CD1c-positive myeloid dendritic cell (primary cell): ENCODE measurements at regions not wholly inside any gene's neighbourhood (a gene's known extent, or its start where the extent isn't known, plus 50 kb on each side); places are given as distances from the start of the nearest gene placed in this dataset.
"Not testable (repeated sequence)": the region's sequence is repeated elsewhere in the genome, so short reads cannot be mapped to it uniquely, and the experiment has no call there.

Source experiments
- DNase-seq: peaks from one replicate; pipeline ENCODE4 v3.0.0-alpha.2; 2016; ENCODE audit errors: extremely low spot score

DNA sequence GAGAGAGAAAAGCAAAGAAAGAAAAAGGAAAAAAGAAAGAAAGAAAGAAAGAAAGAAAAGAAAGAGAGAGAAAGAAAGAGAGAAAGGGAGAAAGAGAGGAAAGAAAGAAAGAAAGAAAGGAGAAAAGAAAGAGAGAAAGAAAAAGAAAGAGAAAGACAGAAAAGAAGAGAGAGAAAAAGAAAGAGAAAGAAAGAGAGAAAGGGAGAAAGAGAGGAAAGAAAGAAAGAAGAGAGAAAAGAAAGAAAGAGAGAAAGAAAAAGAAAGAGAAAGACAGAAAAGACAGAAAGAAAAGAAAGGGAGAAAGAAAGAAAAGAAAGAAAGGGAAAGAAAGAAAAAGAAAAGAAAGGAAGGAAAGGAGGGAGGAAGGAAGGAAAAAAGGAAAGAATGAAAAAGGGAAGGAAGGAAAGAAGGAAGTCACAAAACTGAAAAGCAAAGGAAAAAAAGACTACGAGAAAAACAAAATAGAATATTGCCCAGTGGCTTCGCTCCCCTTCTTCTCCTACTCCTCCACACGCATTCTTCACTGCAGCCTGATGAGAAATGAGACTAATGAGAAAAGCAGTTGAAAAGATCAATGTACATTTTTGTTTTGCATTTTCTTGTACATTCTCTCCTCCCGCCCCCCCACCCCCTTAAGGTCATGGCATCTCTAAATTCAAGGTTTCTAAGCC lies 170.0 kb downstream of the SOD2 start:
- no peak for DNase-seq

DNA sequence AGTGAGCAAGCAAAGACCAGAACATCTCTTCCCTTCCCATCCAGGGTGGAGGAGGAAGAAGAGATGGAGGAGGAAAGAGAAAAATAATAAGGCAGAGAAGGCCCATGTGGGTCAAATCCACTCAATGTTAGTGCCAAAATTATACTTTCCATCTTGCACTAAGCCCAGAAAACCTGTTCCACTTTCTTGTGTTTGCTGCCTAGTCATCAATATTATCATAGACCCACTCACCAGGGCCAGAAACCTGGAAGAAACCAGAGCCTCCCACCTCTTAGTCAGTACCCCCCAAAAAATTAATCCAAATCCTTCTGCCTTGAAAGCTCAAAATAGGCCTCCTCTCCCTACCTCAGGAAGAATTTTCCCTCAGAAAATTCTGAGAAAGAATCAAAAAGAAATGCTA lies 171.1 kb downstream of the SOD2 start:
- DNase-seq: no peak

DNA sequence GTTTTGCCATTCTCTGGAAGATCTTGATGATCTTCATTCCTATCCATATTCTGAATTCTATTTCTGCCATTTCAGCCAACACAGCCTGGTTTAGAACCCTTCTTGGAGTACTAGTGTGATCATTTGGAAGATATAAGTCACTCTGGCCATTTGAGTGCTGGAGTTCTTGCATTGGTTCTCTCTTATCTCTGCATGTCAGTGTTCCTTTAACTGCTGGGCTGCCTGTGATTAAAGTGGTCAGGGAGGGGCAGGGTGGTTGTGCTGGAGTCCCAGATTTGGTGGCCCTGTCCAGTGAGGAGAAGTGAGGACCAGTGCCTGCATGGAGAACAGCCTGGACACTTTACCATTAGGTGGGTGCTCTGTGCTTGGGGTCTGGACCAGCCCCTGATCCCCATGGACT lies 173.0 kb downstream of the SOD2 start:
- DNase-seq: no peak

GRCh38 chr6:159515811-159516210 lies 177.2 kb downstream of the SOD2 start:
- not testable (repeated sequence) for DNase-seq

- no peak for DNase-seq
Measured at GRCh38 chr6:159513914-159514313, 179.1 kb downstream of the SOD2 start.

DNA sequence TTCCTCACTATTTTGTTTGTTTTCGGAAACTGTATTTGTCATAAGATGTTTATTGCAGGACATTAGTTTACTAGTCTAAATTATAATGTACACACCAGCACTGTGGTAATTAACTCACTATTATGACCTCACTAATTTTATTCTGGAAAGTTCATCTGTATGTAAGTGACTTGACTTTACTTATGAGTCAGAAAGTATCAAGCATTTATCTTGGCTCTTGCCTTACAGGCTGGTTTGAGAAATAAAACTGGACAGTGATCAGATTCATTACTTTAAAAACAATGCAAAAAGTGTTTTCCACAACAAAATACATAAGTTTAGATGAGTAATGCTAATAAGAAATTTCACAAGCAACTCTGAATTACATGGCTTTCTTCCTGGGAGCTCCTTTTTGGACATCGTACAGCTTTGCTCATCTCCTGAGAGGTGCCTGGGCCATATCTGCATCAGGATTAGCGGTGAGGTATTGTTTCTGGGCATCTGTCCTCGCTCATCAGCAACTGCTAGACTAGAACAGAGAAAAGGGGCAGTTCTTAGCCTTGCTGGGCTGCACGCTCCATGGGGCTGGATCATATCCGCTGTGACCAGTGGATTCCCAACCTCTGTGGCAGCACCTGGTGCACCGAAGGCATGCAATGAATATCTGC lies 179.8 kb downstream of the SOD2 start:
- DNase-seq: no peak

DNA sequence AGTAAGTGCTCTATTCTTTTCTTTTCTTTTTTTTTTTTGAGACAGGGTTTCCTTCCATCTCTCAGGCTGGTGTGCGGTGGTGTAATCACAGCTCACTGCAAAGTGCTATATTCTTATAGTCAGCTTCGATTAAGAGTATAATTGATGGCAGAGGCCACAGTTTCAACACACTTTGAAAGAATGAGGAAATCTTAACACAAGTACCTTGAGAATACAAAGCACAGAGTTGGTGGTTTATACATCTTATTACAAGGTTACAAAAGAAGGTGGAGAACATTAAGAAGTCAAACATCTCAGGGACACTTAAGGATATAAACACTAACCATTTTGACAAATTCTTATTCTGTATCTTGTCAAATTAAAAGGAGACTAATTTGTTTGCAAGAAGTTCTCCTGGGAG lies 180.5 kb downstream of the SOD2 start:
- no peak for DNase-seq

DNA sequence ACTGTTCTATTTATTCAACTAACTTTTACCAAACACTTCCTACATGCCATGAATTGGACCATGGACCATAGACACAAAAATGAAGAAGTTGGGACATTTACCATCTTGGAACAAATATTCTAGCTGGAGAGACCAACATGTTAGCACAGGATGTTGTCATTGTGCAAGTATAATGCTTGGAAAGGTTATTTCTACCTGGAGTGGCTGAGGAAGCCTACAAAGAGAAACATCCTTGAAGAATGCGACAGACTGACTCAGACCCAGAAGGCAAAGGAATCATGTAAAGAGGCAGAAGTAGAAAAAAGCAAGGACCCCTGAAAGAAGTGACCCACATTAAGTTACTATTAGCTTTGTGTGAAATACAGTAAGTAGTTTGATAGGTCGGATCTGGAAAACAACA lies 180.9 kb downstream of the SOD2 start:
- no peak for DNase-seq

DNA sequence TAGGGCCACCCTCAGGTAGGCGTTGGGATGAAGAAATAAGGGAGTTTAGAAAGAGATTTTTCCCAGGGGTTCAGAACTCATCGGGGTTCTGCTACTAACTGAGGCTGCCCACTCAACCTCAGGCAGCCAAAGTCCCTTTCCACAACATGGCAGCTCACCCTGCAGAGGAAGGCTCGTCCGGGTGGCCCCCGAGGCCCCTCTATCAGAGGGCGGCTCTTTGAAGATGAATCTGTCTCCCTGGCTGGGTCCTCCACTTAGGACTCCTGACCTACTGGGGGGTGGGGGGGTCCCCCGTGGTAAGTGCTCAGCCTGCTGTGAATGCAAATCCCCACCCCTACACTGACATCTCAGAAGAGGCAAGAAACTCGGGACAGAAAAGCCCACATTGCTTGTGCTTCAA lies 182.9 kb downstream of the SOD2 start:
- no peak for DNase-seq

DNA sequence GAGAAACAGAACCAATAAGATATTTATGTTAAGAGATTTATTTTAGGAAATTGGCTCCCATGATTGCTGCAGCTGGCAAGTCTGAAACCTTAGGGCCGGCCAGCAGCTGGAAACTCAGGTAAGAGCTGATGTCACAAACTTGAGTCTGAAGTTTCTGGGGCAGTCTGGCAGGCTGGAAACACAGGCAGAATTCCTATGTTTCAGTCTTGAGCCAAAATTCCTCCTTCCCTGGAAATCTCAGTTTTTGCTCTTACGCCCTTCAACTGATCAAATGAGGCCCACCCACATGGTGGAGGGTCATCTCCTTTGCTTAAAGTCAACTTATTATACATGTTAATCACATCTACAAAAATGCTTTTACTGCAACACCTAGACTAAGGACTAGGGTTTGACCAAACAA lies 184.1 kb downstream of the SOD2 start:
- no peak for DNase-seq

DNA sequence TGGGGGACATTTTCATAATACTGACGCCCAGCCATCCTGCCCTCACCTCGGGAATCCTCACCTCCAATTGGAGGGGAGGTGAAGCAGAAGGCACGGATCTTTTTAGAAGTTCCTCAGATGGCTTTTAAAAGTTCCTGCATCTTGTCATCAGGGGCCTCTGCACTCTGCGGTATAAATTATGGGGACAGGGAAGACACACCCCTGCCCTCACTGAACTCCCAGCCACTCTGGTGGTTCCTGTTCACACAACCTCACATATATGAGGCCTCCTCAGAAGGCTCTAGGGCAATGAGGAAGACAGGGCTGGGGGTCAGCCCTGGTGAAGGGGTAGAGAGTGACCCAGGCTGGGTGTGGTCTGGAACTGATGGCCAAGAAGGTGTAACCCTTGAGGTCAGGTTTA lies 187.0 kb downstream of the SOD2 start:
- DNase-seq: no peak

DNA sequence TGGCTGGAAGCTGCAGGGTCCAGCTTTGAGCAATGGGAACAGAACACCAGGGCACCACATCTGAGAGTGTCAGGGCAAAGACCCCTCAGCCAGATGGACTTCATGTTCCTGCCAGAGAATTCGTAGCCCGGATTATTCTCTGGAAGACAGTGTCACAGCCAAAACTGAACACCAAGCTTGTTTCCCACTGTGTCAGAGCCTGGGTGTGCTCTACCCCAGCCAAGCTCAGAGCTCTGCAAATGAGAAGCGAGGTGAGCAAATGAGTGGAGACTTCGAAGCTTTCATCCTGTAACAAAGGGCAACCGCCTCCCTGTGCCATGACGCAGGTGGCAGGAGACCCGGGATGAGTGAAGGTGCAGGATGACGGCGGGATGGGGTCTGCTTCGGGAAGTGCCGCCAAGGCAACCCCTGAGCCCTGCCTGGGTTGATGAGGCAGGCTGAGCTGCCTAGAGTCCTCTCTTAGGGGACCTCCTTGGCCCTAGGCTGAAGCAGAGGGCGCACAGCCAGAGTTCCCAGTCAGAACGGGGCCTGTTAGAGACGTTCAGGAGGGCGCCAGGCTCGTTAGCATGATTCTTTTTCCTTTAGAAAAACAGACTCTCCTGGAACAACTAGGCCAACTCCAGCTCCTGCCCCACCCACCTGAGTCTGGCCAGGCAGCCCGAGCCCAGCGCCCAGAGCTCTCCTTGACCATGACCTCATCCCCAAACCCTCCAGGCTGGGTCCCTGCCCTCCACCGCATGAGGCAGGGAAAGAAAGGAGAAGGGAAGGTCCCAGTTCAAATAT lies 187.7 kb downstream of the SOD2 start:
- no peak for DNase-seq

DNA sequence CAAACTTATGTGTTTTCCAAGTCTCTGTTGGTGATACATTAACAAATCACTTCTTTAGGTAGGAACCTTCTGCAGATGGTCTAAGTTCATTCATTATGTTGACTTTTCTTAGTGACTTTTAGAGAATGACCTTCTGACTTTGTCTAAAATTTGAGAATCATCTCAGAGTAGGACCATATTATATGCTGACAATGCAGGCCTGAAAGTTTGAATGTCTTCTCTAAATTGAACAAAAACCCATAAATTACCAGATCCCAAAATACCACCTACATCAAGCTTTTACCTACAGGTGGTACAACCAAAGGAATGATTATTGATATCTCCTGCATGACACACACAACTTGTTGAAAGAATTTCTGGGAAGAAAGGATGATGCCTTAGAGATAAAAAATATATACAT lies 191.5 kb downstream of the SOD2 start:
- no peak for DNase-seq

- DNase-seq: no peak
Measured at GRCh38 chr6:159499034-159499433, 194.0 kb downstream of the SOD2 start.

GRCh38 chr6:159494586-159494972 lies 198.5 kb downstream of the SOD2 start:
- no peak for DNase-seq

DNA sequence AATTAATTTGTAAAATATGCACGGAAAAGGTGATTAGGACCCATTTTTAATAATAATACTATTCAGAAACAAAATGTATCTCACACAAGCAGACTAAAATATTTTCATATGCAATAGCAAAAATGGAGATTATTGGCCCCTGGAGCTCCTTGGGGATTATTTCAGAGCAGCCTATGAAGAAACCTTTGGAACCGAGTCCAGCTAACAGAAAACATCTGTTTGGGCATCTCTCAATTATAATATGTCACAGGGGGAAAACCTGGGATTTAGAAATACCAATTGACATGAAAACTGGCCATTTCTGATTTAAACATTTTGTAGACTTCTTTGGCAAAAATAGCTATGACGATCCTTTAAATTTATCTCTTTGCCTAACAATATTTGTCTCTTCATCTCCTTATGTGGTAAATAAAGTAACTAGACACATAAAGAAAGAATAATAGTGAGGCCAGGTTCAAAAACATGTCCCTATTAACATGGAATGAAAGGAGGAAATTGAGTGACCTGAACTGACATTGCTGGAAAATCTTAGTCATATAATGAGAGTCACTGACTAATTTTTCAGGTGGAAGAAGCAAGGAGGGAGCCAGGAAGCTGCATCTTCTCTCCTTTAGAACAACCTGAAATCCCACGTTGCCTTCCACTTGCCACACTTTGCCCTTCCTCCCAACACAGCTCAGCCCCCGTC lies 199.0 kb downstream of the SOD2 start:
- DNase-seq: no peak

DNA sequence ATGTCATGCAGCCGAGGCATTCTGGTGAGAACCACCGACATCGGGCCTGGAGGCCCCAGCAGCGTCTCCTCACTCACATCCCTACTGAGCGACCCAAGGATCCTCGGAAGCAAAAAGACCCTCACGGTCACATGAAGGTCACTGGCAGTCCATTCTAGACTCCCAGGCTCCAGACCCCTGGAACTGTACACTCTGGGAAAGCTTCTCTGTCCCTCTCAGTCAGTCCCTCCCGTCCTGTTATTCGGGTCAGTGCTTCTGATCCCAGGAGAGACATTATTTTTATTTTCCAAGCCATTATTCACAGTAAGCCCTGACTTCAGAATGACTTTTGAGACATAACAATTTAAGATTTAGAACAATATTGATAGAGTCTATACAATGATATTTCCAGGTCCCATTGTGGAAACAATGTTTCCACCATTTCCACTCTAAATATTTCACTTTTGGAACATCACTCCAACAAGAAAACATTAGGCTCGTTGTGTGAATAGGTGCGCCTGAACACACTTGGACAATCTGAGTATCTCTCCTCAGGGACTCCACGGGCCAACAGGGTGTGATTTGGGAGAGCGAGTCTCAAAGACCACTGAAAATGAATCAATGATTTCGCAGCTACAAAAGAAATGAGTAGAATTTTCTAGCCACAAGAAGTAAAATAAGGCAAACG lies 199.7 kb downstream of the SOD2 start:
- DNase-seq: no peak

DNA sequence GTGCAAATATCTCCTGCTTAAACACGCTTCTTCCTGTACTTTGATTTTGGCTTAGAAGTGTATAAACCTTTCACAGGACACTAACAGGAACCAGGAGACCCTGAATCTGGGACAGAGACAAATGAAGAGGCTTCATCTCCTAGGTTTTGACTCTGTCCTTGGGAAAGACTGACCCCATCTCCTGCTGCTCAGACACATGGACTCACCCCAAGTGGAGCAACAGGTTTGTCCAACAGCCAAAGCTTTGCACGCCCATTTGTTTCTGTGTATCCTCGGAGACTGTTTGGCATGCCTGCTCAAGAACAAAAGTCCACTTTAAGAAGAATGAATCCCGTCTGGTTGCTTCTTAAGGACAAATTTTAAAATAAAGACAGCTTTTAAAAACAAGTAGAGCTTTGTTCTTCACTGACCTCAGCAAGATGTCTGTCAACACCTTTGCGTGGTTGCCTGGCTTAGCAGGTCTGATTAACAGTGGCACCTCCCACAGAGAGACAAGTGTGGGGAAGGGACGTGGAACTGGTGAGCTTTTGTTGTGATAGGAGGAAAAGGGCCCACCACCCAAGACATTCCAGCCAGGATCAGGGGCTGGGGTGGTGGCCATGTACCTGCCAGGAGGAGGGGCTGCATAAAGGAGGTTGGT lies 202.6 kb downstream of the SOD2 start:
- DNase-seq: no peak

GRCh38 chr6:159487636-159488035 lies 205.4 kb downstream of the SOD2 start:
- no peak for DNase-seq

DNA sequence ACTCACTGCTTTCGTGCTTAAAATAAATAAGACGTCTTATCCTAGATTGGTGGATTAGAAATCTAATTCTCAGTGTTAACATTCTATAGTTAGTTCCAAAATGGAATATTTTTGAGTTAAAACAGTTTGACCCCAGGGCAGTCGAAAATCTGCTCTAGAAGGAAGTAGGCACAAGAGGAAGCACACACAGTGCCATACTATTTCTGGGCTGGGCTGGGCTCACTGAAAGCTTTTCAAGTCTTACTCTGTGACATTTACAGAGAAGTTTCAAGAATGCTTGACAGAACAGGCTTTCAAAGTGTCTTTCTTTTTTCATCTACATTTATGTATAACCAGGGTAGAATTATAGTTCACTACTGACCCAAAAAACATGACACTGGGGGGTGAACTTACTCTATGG lies 209.8 kb downstream of the SOD2 start:
- DNase-seq: no peak

DNA sequence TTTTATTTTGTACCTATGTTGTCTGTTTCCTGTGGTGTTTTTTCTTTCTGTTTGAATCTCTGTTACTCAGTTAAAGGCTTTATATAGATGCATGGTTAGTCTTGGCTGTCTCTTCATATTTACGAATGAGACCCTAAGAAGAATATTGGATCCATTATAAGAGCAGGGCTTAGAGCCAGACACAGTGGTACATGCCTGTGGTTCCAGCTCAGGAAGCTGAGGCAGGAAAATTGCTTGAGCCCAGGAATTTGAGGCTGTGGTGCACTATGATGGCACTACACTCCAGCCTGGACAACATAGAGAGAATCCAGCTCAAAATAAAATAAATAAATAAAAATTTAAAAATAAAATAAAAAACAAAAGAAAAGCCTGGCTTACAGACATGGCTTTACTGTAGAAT lies 211.1 kb downstream of the SOD2 start:
- no peak for DNase-seq

DNA sequence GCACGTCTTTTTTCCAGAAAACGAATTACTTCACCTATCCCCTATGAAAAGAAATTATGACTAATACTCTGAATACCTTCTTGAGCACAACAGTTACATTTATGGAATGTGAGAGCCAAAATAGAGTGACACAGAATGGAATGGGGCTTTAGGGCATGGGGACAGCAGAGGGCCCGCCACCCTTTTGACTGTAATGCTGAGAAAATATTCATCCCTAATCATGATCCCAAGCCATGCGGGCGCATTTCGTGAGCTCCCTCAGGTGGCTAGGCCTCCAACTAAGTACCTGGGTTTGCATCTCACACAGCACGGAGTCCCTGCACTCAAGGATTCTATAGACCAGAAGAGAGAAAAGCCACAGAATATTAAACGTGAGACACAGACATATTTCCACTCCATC lies 212.6 kb downstream of the SOD2 start:
- no peak for DNase-seq
